ENCODE measurements at regions not wholly inside any gene's neighbourhood (a gene's known extent, or its start where the extent isn't known, plus 50 kb on each side); places are given as distances from the start of the nearest gene placed in this dataset.

- TF ChIP-seq SPI1 (IDR thresholded peaks at IDR 0.05; ENCODE audit: low read depth, low read length) = no peak
- no peak for TF ChIP-seq POLR2A (IDR thresholded peaks at IDR 0.05; ENCODE audit: low read depth, low read length)
- no peak for TF ChIP-seq POLR2AphosphoS5 (IDR thresholded peaks at IDR 0.05; ENCODE audit: low read depth, low read length)
- no peak for TF ChIP-seq TAF1 (IDR thresholded peaks at IDR 0.05; ENCODE audit: low read depth, low read length)
- no peak for TF ChIP-seq PAX5 (IDR thresholded peaks at IDR 0.05; ENCODE audit: insufficient read depth, low read length, severe bottlenecking)
- TF ChIP-seq POU2F2 (IDR thresholded peaks at IDR 0.05; ENCODE audit: low read depth, low read length) = no peak
Observed at GRCh38 chr17:6938637-6939036, 57.2 kb upstream of the ALOX12 start.
